ENCODE measurements at regions not wholly inside any gene's neighbourhood (a gene's known extent, or its start where the extent isn't known, plus 50 kb on each side); places are given as distances from the start of the nearest gene placed in this dataset.

DNA sequence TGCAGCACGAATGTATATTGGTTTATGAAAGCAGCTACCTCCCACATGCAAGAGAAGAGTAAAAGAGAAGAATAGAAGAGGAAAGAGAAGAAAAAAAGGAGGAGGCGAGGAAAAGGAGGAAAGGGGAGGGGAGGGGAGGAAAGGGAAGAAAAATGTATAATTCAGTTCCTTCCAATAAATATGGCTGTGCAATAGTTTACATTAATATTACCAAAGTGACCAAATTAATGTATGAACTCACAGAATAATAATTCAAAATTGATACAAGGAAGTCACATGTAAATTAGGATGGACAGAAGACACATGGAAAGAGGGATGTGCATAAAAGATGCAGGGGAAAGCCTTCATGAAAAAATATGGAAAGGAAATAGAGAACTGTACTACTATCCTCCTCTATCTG, 172.5 kb downstream of the SLC38A4 start:
- Histone ChIP-seq H3K9ac (no peak overlapping the region), H3F3A (replicated peaks; ENCODE audit: insufficient read depth) (peaks cover 16% of the 10 kb centered on the region), H3K4me1 (ENCODE audit: control insufficient read depth in 1 of 2, insufficient read depth in 2 of 2, low read depth in 1 of 2, low read length in 1 of 2) (peaks cover 0 to 15% of the 10 kb centered on the region in 2 experiments; a peak in 2 of 4 replicates), H3K4me3 (ENCODE audit: low read depth in 2 of 2, low read length in 1 of 2) (no peak overlapping the region), H3K27me3 (ENCODE audit: insufficient read depth) (no peaks in the 10 kb centered on the region), H3K9me2 (no peaks in the 10 kb centered on the region), H2AFZ (ENCODE audit: low read depth) (no peak overlapping the region), H3K27ac (ENCODE audit: low read depth in 2 of 2, low read length in 1 of 2) (no peak overlapping the region), H3K9me3 (peaks cover under 1% of the 10 kb centered on the region; the same call in 1 of the 2 replicates), H3K36me3 (replicated peaks in 1 of 2; ENCODE audit: control insufficient read depth in 1 of 2, insufficient read depth in 2 of 2, low read length in 1 of 2) (no peaks in the 10 kb centered on the region), H3K79me2 (ENCODE audit: insufficient read depth) (no peaks in the 10 kb centered on the region), H3K4me2 (no peak overlapping the region), H4K20me1 (ENCODE audit: insufficient read depth) (no peaks in the 10 kb centered on the region)
- no peak for TF ChIP-seq TAF1 (IDR thresholded peaks at IDR 0.05; ENCODE audit: borderline replicate concordance, low read depth, low read length)
- TF ChIP-seq NFIC (IDR thresholded peaks at IDR 0.05; ENCODE audit: borderline replicate concordance): no peak
- TF ChIP-seq, protein P1, sequence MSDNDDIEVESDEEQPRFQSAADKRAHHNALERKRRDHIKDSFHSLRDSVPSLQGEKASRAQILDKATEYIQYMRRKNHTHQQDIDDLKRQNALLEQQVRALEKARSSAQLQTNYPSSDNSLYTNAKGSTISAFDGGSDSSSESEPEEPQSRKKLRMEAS (IDR thresholded peaks at IDR 0.05; ENCODE audit: low read depth): no peak
- ChIA-PET CTCF (interaction anchor here (2.0 kb wide), 1 partner anchor 8 kb away, joined by 7 read pairs; no protein-coding TSS in a partner anchor), POLR2A (no interaction called here)
- WGBS (ENCODE audit: low lambda C conversion rate): 74% methylated on average over 2 of the region's 2 CpGs
- DNase-seq: no peak

DNA sequence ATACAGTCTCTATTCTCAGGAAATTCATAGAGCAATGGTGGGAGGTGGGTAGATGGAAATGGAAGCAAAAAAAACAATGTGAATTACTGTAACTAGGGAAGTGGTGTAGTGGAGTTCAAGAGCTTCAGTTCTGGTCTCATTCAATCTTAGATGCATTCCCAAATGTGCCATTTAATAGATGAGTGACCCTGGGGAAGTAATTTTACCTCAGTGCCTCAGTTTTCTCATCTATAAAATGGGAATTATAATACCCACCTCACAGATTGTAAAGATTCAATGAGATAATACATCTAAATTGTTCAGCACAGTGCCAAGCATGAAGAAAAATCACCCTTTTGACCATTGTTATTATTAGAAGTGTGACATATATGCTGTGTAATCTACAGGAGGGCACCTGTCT, 173.1 kb downstream of the SLC38A4 start:
- CTCF ChIA-PET: interaction anchor here (2.0 kb wide), 1 partner anchor 9 kb away, joined by 7 read pairs; no protein-coding TSS in a partner anchor
- H3K9me2 ChIP-seq: no peaks in the 10 kb centered on the region

More for the DNA sequence above, 173.1 kb downstream of the SLC38A4 start:
- Histone ChIP-seq H3K79me2 (ENCODE audit: insufficient read depth) (no peaks in the 10 kb centered on the region), H3K9me3 (peaks cover 5% of the 10 kb centered on the region; the same call in 1 of the 2 replicates), H3K27ac (ENCODE audit: low read depth in 2 of 2, low read length in 1 of 2) (no peak overlapping the region), H3K27me3 (ENCODE audit: insufficient read depth) (no peaks in the 10 kb centered on the region), H3K4me1 (ENCODE audit: control insufficient read depth in 1 of 2, insufficient read depth in 2 of 2, low read depth in 1 of 2, low read length in 1 of 2) (peaks cover 0 to 9% of the 10 kb centered on the region in 2 experiments; a peak in 1 of 4 replicates), H2AFZ (ENCODE audit: low read depth) (no peak overlapping the region), H3K4me3 (ENCODE audit: low read depth in 2 of 2, low read length in 1 of 2) (no peak overlapping the region), H3K4me2 (no peak overlapping the region), H3K36me3 (replicated peaks in 1 of 2; ENCODE audit: control insufficient read depth in 1 of 2, insufficient read depth in 2 of 2, low read length in 1 of 2) (no peaks in the 10 kb centered on the region), H4K20me1 (ENCODE audit: insufficient read depth) (no peaks in the 10 kb centered on the region), H3K9ac (no peak overlapping the region), H3F3A (replicated peaks; ENCODE audit: insufficient read depth) (peaks cover 16% of the 10 kb centered on the region)
- TF ChIP-seq, protein P2, sequence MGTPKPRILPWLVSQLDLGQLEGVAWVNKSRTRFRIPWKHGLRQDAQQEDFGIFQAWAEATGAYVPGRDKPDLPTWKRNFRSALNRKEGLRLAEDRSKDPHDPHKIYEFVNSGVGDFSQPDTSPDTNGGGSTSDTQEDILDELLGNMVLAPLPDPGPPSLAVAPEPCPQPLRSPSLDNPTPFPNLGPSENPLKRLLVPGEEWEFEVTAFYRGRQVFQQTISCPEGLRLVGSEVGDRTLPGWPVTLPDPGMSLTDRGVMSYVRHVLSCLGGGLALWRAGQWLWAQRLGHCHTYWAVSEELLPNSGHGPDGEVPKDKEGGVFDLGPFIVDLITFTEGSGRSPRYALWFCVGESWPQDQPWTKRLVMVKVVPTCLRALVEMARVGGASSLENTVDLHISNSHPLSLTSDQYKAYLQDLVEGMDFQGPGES (IDR thresholded peaks at IDR 0.05; ENCODE audit: low read depth, low read length): no peak
- TF ChIP-seq, protein P3, sequence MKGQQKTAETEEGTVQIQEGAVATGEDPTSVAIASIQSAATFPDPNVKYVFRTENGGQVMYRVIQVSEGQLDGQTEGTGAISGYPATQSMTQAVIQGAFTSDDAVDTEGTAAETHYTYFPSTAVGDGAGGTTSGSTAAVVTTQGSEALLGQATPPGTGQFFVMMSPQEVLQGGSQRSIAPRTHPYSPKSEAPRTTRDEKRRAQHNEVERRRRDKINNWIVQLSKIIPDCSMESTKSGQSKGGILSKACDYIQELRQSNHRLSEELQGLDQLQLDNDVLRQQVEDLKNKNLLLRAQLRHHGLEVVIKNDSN (IDR thresholded peaks at IDR 0.05; ENCODE audit: borderline replicate concordance, low read depth): no peak
- TF ChIP-seq, protein P1 (IDR thresholded peaks at IDR 0.05; ENCODE audit: low read depth): no peak
- TF ChIP-seq JUND (IDR thresholded peaks at IDR 0.05): no peak
- no peak for TF ChIP-seq ELF1 (IDR thresholded peaks at IDR 0.05)
- TF ChIP-seq, protein P4, sequence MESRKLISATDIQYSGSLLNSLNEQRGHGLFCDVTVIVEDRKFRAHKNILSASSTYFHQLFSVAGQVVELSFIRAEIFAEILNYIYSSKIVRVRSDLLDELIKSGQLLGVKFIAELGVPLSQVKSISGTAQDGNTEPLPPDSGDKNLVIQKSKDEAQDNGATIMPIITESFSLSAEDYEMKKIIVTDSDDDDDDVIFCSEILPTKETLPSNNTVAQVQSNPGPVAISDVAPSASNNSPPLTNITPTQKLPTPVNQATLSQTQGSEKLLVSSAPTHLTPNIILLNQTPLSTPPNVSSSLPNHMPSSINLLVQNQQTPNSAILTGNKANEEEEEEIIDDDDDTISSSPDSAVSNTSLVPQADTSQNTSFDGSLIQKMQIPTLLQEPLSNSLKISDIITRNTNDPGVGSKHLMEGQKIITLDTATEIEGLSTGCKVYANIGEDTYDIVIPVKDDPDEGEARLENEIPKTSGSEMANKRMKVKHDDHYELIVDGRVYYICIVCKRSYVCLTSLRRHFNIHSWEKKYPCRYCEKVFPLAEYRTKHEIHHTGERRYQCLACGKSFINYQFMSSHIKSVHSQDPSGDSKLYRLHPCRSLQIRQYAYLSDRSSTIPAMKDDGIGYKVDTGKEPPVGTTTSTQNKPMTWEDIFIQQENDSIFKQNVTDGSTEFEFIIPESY (IDR thresholded peaks at IDR 0.05; ENCODE audit: borderline replicate concordance, low read depth): no peak
- no peak for TF ChIP-seq RAD21 (IDR thresholded peaks at IDR 0.05; ENCODE audit: low read length)
- TF ChIP-seq MEF2A (IDR thresholded peaks at IDR 0.05; ENCODE audit: borderline replicate concordance, low read depth): no peak
- no peak for TF ChIP-seq FOXM1 (IDR thresholded peaks at IDR 0.05; ENCODE audit: low read depth)
- no peak for TF ChIP-seq EP300 (IDR thresholded peaks at IDR 0.05; ENCODE audit: borderline replicate concordance in 1 of 2, low read depth in 1 of 2, low read length in 1 of 2)
- TF ChIP-seq, protein P5, sequence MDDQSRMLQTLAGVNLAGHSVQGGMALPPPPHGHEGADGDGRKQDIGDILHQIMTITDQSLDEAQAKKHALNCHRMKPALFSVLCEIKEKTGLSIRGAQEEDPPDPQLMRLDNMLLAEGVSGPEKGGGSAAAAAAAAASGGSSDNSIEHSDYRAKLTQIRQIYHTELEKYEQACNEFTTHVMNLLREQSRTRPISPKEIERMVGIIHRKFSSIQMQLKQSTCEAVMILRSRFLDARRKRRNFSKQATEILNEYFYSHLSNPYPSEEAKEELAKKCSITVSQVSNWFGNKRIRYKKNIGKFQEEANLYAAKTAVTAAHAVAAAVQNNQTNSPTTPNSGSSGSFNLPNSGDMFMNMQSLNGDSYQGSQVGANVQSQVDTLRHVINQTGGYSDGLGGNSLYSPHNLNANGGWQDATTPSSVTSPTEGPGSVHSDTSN (IDR thresholded peaks at IDR 0.05): no peak
- no peak for TF ChIP-seq YY1 (IDR thresholded peaks at IDR 0.05; ENCODE audit: low read depth)
- TF ChIP-seq, protein P6, sequence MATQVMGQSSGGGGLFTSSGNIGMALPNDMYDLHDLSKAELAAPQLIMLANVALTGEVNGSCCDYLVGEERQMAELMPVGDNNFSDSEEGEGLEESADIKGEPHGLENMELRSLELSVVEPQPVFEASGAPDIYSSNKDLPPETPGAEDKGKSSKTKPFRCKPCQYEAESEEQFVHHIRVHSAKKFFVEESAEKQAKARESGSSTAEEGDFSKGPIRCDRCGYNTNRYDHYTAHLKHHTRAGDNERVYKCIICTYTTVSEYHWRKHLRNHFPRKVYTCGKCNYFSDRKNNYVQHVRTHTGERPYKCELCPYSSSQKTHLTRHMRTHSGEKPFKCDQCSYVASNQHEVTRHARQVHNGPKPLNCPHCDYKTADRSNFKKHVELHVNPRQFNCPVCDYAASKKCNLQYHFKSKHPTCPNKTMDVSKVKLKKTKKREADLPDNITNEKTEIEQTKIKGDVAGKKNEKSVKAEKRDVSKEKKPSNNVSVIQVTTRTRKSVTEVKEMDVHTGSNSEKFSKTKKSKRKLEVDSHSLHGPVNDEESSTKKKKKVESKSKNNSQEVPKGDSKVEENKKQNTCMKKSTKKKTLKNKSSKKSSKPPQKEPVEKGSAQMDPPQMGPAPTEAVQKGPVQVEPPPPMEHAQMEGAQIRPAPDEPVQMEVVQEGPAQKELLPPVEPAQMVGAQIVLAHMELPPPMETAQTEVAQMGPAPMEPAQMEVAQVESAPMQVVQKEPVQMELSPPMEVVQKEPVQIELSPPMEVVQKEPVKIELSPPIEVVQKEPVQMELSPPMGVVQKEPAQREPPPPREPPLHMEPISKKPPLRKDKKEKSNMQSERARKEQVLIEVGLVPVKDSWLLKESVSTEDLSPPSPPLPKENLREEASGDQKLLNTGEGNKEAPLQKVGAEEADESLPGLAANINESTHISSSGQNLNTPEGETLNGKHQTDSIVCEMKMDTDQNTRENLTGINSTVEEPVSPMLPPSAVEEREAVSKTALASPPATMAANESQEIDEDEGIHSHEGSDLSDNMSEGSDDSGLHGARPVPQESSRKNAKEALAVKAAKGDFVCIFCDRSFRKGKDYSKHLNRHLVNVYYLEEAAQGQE (IDR thresholded peaks at IDR 0.05; ENCODE audit: low read depth, low read length): no peak
- no peak for TF ChIP-seq TAF1 (IDR thresholded peaks at IDR 0.05; ENCODE audit: borderline replicate concordance, low read depth, low read length)
- TF ChIP-seq EZH2phosphoT487 (IDR thresholded peaks at IDR 0.05; ENCODE audit: borderline replicate concordance, low read depth): no peak
- DNase-seq: no peak
- POLR2A ChIA-PET: no interaction called here
